OCI-LY3 (cell line): ENCODE measurements at regions not wholly inside any gene's neighbourhood (a gene's known extent, or its start where the extent isn't known, plus 50 kb on each side); places are given as distances from the start of the nearest gene placed in this dataset.

Source experiments
- H2AFZ ChIP-seq: fragments of 200-600, 300-600 bp; shearing (Covaris generic); 2 replicates; pipeline ENCODE4 v1.6.0; 2014; ENCODE audit warnings: antibody characterized with exemption, low read depth, low read length
- H3K27ac ChIP-seq: fragments of 200-600, 300-600 bp; sonication (generic); 2 replicates; pipeline ENCODE4 v1.5.1; 2014; ENCODE audit warnings: mild to moderate bottlenecking, low read length, moderate library complexity, mixed read lengths
- H3K27me3 ChIP-seq: fragments of 200-600, 300-600 bp; sonication (generic); 2 replicates; pipeline ENCODE4 v1.6.1; 2014; ENCODE audit warnings: low read depth, low read length, mixed read lengths
- H3K36me3 ChIP-seq: fragments of 200-600, 300-600 bp; sonication (generic); replicated peaks from 2 replicates; pipeline ENCODE3; 2014; ENCODE audit warnings: low read depth, low read length, mixed read lengths
- H3K4me1 ChIP-seq: fragments of 300-600, 200-600 bp; sonication (generic); 2 replicates; pipeline ENCODE4 v1.6.1; 2014; ENCODE audit warnings: low read length, mixed read lengths
- H3K4me2 ChIP-seq: fragments of 200-600, 300-600 bp; sonication (generic); 2 replicates; pipeline ENCODE4 v1.6.1; 2014; ENCODE audit warnings: low read length, mixed read lengths
- H3K4me3 ChIP-seq: fragments of 300-600, 200-600 bp; sonication (generic); 2 replicates; pipeline ENCODE4 v1.5.1; 2014; ENCODE audit warnings: antibody characterized with exemption, mild to moderate bottlenecking, low read length, moderate library complexity
- H3K79me2 ChIP-seq: fragments of 300-600, 200-600 bp; shearing (Covaris generic); 2 replicates; pipeline ENCODE4 v1.6.1; 2014; ENCODE audit warnings: mild to moderate bottlenecking, low read length, mixed read lengths
- H3K9ac ChIP-seq: fragments of 300-600, 200-600 bp; shearing (Covaris generic); 2 replicates; pipeline ENCODE4 v1.6.0; 2014; ENCODE audit warnings: mild to moderate bottlenecking, low read length, moderate library complexity
- H3K9me3 ChIP-seq: fragments of 200-600, 300-600 bp; shearing (Covaris generic); 2 replicates; pipeline ENCODE4 v1.6.1; 2014; ENCODE audit warnings: low read length, mixed read lengths; ENCODE audit not compliant: insufficient read depth
- H4K20me1 ChIP-seq: fragments of 200-600, 300-600 bp; sonication (generic); 2 replicates; pipeline ENCODE4 v1.6.1; 2016; ENCODE audit warnings: low read length, mixed read lengths; ENCODE audit not compliant: insufficient read depth
- CTCF ChIP-seq: fragments of 200-600, 300-600 bp; sonication (generic); IDR thresholded peaks from 2 replicates; pipeline ENCODE4 v1.5.1; 2014; ENCODE audit warnings: antibody characterized with exemption, low read length, low read depth
- EZH2phosphoT487 ChIP-seq: fragments of 200-600 bp; shearing (Covaris generic); IDR thresholded peaks from 2 replicates; pipeline ENCODE4 v1.6.1; 2018; ENCODE audit warnings: antibody characterized with exemption, mixed run types, low read depth

- Histone ChIP-seq H3K27ac (no peak overlapping the region), H4K20me1 (no peaks in the 10 kb centered on the region), H3K9me3 (0 out of 2 replicates have a peak, but pooled peaks cover 2% of the 10 kb centered on the region), H3K36me3 (no peaks in the 10 kb centered on the region), H3K27me3 (no peaks in the 10 kb centered on the region), H3K79me2 (no peaks in the 10 kb centered on the region), H2AFZ (no peak overlapping the region), H3K9ac (no peak overlapping the region), H3K4me1 (no peaks in the 10 kb centered on the region), H3K4me2 (no peak overlapping the region), H3K4me3 (no peak overlapping the region)
- TF ChIP-seq EZH2phosphoT487 (no peak), CTCF (no peak)
Measured at GRCh38 chr14:99101855-99102461, 170.0 kb downstream of the BCL11B start.

GRCh38 chr14:99116741-99117295, 155.2 kb downstream of the BCL11B start:
- H3K4me2 ChIP-seq: no peak overlapping the region
- no peaks in the 10 kb centered on the region for H3K9me3 ChIP-seq
- H3K79me2 ChIP-seq: no peaks in the 10 kb centered on the region
- no peak for TF ChIP-seq CTCF
- no peak for TF ChIP-seq EZH2phosphoT487
- H3K27ac ChIP-seq: no peak overlapping the region
- H3K36me3 ChIP-seq: no peaks in the 10 kb centered on the region
- H3K9ac ChIP-seq: no peak overlapping the region
- H2AFZ ChIP-seq: no peak overlapping the region
- H3K27me3 ChIP-seq: peaks cover 9% of the 10 kb centered on the region; the same call in 1 of the 2 replicates
- no peak overlapping the region for H3K4me3 ChIP-seq
- H3K4me1 ChIP-seq: no peaks in the 10 kb centered on the region
- no peaks in the 10 kb centered on the region for H4K20me1 ChIP-seq

GRCh38 chr14:99117671-99118045, 154.3 kb downstream of the BCL11B start:
- no peak overlapping the region for H3K4me3 ChIP-seq
- H3K9me3 ChIP-seq: no peaks in the 10 kb centered on the region
- H3K9ac ChIP-seq: no peak overlapping the region
- no peaks in the 10 kb centered on the region for H4K20me1 ChIP-seq
- H3K4me2 ChIP-seq: no peak overlapping the region
- H3K79me2 ChIP-seq: no peaks in the 10 kb centered on the region
- H3K4me1 ChIP-seq: no peaks in the 10 kb centered on the region
- no peak overlapping the region for H3K27ac ChIP-seq
- H2AFZ ChIP-seq: no peak overlapping the region
- H3K36me3 ChIP-seq: no peaks in the 10 kb centered on the region
- H3K27me3 ChIP-seq: peaks cover 9% of the 10 kb centered on the region; the same call in 1 of the 2 replicates
- TF ChIP-seq CTCF (no peak), EZH2phosphoT487 (no peak)

- TF ChIP-seq CTCF: no peak
- no peak for TF ChIP-seq EZH2phosphoT487
- Histone ChIP-seq H3K79me2 (no peaks in the 10 kb centered on the region), H3K9me3 (no peaks in the 10 kb centered on the region), H3K4me2 (no peak overlapping the region), H4K20me1 (no peaks in the 10 kb centered on the region), H3K27me3 (peaks cover 9% of the 10 kb centered on the region; the same call in 1 of the 2 replicates), H3K27ac (no peak overlapping the region), H2AFZ (no peak overlapping the region), H3K4me3 (no peak overlapping the region), H3K4me1 (no peaks in the 10 kb centered on the region), H3K36me3 (no peaks in the 10 kb centered on the region), H3K9ac (no peak overlapping the region)
Measured at GRCh38 chr14:99118046-99118721, 153.8 kb downstream of the BCL11B start.
